Breast epithelium (tissue), 3 donors: ENCODE measurements at regions not wholly inside any gene's neighbourhood (a gene's known extent, or its start where the extent isn't known, plus 50 kb on each side); places are given as distances from the start of the nearest gene placed in this dataset.

Source experiments
- POLR2A ChIP-seq: fragments of 450-650 bp; IDR thresholded peaks from one replicate; pipeline ENCODE4 v1.6.1; 2016; ENCODE audit warnings: antibody characterized with exemption, mild to moderate bottlenecking, moderate library complexity
- POLR2AphosphoS5 ChIP-seq, 3 donors: sonication (generic); formaldehyde crosslinking; IDR thresholded peaks; one replicate each; pipeline ENCODE4 v1.6.1; 2017; ENCODE audit warnings: antibody characterized with exemption in 3 of 3
- TF ChIP-seq, protein P1 (sequence below), 3 donors: fragments of 450-650 bp; IDR thresholded peaks; one replicate each; pipeline ENCODE4 v1.5.1; 2016 to 2017; ENCODE audit warnings: antibody characterized with exemption in 3 of 3, mild to moderate bottlenecking in 3 of 3, moderate library complexity in 3 of 3

DNA sequence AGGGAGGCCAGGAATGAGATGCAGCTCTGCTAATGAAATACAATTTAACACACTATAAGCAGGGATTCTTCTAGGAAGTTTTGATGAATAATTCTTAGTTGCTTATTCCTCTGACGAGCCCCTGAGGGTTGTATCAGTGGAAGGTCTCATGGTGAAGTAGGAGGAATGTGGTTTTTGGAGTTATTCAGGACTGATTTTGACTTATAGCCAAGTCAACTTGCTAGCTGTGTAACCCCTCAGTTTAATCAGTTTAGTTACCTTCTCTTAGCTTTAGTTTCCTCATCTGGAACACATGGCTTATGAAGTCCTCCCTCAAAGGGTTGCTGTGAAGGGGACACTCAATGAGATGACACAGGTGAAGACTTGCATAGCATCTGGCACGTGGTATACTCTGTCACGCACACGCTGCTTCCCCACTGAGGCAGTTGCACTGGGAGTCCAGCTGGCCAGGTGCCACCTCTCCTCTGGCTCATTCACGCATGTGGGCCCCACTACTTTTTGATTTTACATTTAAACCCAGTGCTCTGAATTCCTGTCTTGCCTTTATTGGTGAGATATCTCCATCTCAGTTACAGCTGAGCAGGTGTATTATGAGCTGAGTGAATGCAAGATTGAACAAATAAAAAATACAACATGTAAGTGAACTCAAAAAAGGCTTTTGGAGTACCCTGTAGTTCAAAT, 415.0 kb downstream of the ARHGEF28 start:
- TF ChIP-seq POLR2AphosphoS5 (IDR thresholded peaks at IDR 0.05) (no peak), POLR2A (no peak)
- TF ChIP-seq, protein P1, sequence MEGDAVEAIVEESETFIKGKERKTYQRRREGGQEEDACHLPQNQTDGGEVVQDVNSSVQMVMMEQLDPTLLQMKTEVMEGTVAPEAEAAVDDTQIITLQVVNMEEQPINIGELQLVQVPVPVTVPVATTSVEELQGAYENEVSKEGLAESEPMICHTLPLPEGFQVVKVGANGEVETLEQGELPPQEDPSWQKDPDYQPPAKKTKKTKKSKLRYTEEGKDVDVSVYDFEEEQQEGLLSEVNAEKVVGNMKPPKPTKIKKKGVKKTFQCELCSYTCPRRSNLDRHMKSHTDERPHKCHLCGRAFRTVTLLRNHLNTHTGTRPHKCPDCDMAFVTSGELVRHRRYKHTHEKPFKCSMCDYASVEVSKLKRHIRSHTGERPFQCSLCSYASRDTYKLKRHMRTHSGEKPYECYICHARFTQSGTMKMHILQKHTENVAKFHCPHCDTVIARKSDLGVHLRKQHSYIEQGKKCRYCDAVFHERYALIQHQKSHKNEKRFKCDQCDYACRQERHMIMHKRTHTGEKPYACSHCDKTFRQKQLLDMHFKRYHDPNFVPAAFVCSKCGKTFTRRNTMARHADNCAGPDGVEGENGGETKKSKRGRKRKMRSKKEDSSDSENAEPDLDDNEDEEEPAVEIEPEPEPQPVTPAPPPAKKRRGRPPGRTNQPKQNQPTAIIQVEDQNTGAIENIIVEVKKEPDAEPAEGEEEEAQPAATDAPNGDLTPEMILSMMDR (IDR thresholded peaks at IDR 0.05) = no peak
